ENCODE measurements at regions not wholly inside any gene's neighbourhood (a gene's known extent, or its start where the extent isn't known, plus 50 kb on each side); places are given as distances from the start of the nearest gene placed in this dataset.
"Not testable (repeated sequence)": the region's sequence is repeated elsewhere in the genome, so short reads cannot be mapped to it uniquely, and the experiment has no call there.

DNA sequence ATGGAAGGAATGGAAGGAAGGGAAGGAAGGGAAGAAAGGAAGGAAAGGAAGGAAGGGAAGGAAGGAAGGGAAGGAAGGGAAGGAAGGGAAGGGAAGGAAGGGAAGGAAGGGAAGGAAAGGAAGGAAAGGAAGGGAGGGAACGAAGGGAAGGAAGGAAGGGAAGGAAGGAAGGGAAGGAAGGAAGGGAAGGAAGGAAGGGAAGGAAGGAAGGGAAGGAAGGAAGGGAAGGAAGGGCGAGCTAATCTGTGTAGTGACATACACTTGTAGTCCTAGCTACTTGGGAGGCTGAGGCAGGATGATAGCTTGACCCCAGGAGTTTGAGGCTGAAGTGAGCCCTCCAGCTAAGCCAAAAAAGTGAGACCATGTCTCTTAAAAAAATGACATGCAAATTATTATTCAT is 311.3 kb upstream of the LUZP2 start:
- not testable (repeated sequence) for DNase-seq (ENCODE audit: low read depth); H3K4me3 ChIP-seq (ENCODE audit: low read length); H3K36me3 ChIP-seq (ENCODE audit: control insufficient read depth, insufficient read depth, low read length, severe bottlenecking); H3K4me1 ChIP-seq (ENCODE audit: control insufficient read depth, insufficient read depth, low read length); H3K27me3 ChIP-seq (replicated peaks; ENCODE audit: control insufficient read depth, insufficient read depth, low read length); H3K9ac ChIP-seq (ENCODE audit: low read length); H3K9me3 ChIP-seq (ENCODE audit: control insufficient read depth, low read length)

DNA sequence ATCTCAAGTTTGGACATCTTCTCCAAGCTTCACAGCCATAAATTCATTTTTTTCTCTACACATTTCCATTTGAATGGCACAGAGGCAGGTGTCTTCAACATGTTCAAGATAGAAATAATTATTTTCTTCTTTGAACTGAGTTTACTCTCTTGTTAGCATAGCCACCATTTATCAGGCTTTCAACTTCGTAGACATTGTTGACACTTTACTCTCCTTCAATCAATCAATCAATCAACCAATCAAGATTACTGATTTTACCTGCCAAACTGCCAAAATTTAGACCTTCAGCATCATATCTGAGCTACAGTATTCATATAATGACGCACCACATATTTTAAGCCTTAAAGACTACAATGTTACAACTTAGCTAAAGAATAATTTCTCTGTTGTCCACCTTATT is 300.1 kb upstream of the LUZP2 start:
- no peaks in the 10 kb centered on the region for H3K9me3 ChIP-seq (ENCODE audit: control insufficient read depth, low read length)
- no peak overlapping the region for H3K4me3 ChIP-seq (ENCODE audit: low read length)
- DNase-seq (ENCODE audit: low read depth): no peak
- no peak overlapping the region for H3K9ac ChIP-seq (ENCODE audit: low read length)
- no peaks in the 10 kb centered on the region for H3K27me3 ChIP-seq (replicated peaks; ENCODE audit: control insufficient read depth, insufficient read depth, low read length)
- no peaks in the 10 kb centered on the region for H3K4me1 ChIP-seq (ENCODE audit: control insufficient read depth, insufficient read depth, low read length)
- no peaks in the 10 kb centered on the region for H3K36me3 ChIP-seq (ENCODE audit: control insufficient read depth, insufficient read depth, low read length, severe bottlenecking)

GRCh38 chr11:24198481-24198880 is 298.4 kb upstream of the LUZP2 start:
- Histone ChIP-seq H3K27me3 (replicated peaks; ENCODE audit: control insufficient read depth, insufficient read depth, low read length) (no peaks in the 10 kb centered on the region), H3K4me3 (ENCODE audit: low read length) (no peak overlapping the region), H3K9me3 (ENCODE audit: control insufficient read depth, low read length) (no peaks in the 10 kb centered on the region), H3K9ac (ENCODE audit: low read length) (no peak overlapping the region), H3K36me3 (ENCODE audit: control insufficient read depth, insufficient read depth, low read length, severe bottlenecking) (no peaks in the 10 kb centered on the region), H3K4me1 (ENCODE audit: control insufficient read depth, insufficient read depth, low read length) (no peaks in the 10 kb centered on the region)
- DNase-seq (ENCODE audit: low read depth): peak; percentile 7

- Histone ChIP-seq H3K36me3 (ENCODE audit: control insufficient read depth, insufficient read depth, low read length, severe bottlenecking) (no peaks in the 10 kb centered on the region), H3K4me3 (ENCODE audit: low read length) (no peak overlapping the region), H3K9ac (ENCODE audit: low read length) (no peak overlapping the region), H3K9me3 (ENCODE audit: control insufficient read depth, low read length) (no peaks in the 10 kb centered on the region), H3K4me1 (ENCODE audit: control insufficient read depth, insufficient read depth, low read length) (no peaks in the 10 kb centered on the region), H3K27me3 (replicated peaks; ENCODE audit: control insufficient read depth, insufficient read depth, low read length) (no peaks in the 10 kb centered on the region)
- no peak for DNase-seq (ENCODE audit: low read depth)
These were observed 297.4 kb upstream of the LUZP2 start for GRCh38 chr11:24199461-24199860.

- Histone ChIP-seq H3K4me1 (ENCODE audit: control insufficient read depth, insufficient read depth, low read length) (no peaks in the 10 kb centered on the region), H3K9me3 (ENCODE audit: control insufficient read depth, low read length) (no peaks in the 10 kb centered on the region), H3K4me3 (ENCODE audit: low read length) (no peak overlapping the region), H3K36me3 (ENCODE audit: control insufficient read depth, insufficient read depth, low read length, severe bottlenecking) (no peaks in the 10 kb centered on the region), H3K27me3 (replicated peaks; ENCODE audit: control insufficient read depth, insufficient read depth, low read length) (no peaks in the 10 kb centered on the region), H3K9ac (ENCODE audit: low read length) (no peak overlapping the region)
- DNase-seq (ENCODE audit: low read depth): no peak
These were observed 290.8 kb upstream of the LUZP2 start for GRCh38 chr11:24206030-24206429.

DNA sequence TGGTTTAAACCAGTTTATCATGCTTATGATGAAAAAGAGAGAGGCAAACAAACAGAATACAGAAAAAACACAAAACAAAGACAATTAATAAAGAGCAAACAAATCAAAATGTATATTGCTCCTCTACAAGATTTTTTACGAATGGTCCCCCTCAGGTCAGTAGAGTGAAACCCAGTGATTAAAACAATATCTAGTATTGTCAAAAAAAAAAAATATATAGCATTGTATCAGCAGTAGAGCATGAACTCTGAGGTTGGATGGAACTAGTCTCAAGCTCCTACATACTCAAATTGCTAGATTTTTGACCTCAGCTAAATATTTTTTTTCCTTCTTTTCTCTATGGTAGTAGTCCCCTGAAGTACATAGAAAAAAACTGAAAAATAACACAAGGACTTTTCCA is 290.3 kb upstream of the LUZP2 start:
- H3K4me3 ChIP-seq (ENCODE audit: low read length): no peak overlapping the region
- H3K4me1 ChIP-seq (ENCODE audit: control insufficient read depth, insufficient read depth, low read length): no peaks in the 10 kb centered on the region
- no peaks in the 10 kb centered on the region for H3K27me3 ChIP-seq (replicated peaks; ENCODE audit: control insufficient read depth, insufficient read depth, low read length)
- H3K9me3 ChIP-seq (ENCODE audit: control insufficient read depth, low read length): no peaks in the 10 kb centered on the region
- no peaks in the 10 kb centered on the region for H3K36me3 ChIP-seq (ENCODE audit: control insufficient read depth, insufficient read depth, low read length, severe bottlenecking)
- no peak for DNase-seq (ENCODE audit: low read depth)
- no peak overlapping the region for H3K9ac ChIP-seq (ENCODE audit: low read length)

- Histone ChIP-seq H3K9me3 (ENCODE audit: control insufficient read depth, low read length) (no peaks in the 10 kb centered on the region), H3K36me3 (ENCODE audit: control insufficient read depth, insufficient read depth, low read length, severe bottlenecking) (no peaks in the 10 kb centered on the region), H3K27me3 (replicated peaks; ENCODE audit: control insufficient read depth, insufficient read depth, low read length) (no peaks in the 10 kb centered on the region), H3K9ac (ENCODE audit: low read length) (no peak overlapping the region), H3K4me1 (ENCODE audit: control insufficient read depth, insufficient read depth, low read length) (no peaks in the 10 kb centered on the region), H3K4me3 (ENCODE audit: low read length) (no peak overlapping the region)
- no peak for DNase-seq (ENCODE audit: low read depth)
These were observed 280.4 kb upstream of the LUZP2 start for GRCh38 chr11:24216488-24216887.

DNA sequence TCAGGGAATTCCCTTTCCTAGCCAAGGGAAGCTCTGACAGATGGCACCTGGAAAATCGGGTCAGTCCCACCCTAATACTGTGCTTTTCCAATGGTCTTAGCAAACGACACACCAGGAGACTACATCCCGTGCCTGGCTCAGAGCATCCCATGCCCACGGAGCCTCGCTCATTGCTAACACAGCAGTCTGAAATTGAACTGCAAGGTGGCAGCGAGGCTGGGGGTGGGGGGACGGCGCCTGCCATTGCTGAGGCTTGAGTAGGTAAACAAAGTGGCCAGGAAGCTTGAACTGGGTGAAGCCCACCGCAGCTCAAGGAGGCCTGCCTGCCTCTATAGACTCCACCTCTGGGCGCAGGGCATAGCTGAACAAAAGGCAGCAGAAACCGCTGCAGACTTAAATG is 279.5 kb upstream of the LUZP2 start:
- H3K9me3 ChIP-seq (ENCODE audit: control insufficient read depth, low read length): not testable (repeated sequence)

GRCh38 chr11:24225501-24225900 is 271.4 kb upstream of the LUZP2 start:
- Histone ChIP-seq H3K9me3 (ENCODE audit: control insufficient read depth, low read length) (no peaks in the 10 kb centered on the region), H3K4me1 (ENCODE audit: control insufficient read depth, insufficient read depth, low read length) (no peaks in the 10 kb centered on the region), H3K9ac (ENCODE audit: low read length) (no peak overlapping the region), H3K4me3 (ENCODE audit: low read length) (no peak overlapping the region), H3K36me3 (ENCODE audit: control insufficient read depth, insufficient read depth, low read length, severe bottlenecking) (no peaks in the 10 kb centered on the region), H3K27me3 (replicated peaks; ENCODE audit: control insufficient read depth, insufficient read depth, low read length) (no peaks in the 10 kb centered on the region)
- DNase-seq (ENCODE audit: low read depth): no peak

More for the DNA sequence above, 279.5 kb upstream of the LUZP2 start:
- not testable (repeated sequence) for H3K4me1 ChIP-seq (ENCODE audit: control insufficient read depth, insufficient read depth, low read length); H3K36me3 ChIP-seq (ENCODE audit: control insufficient read depth, insufficient read depth, low read length, severe bottlenecking); H3K27me3 ChIP-seq (replicated peaks; ENCODE audit: control insufficient read depth, insufficient read depth, low read length); DNase-seq (ENCODE audit: low read depth); H3K4me3 ChIP-seq (ENCODE audit: low read length); H3K9ac ChIP-seq (ENCODE audit: low read length)

GRCh38 chr11:24226606-24227005 is 270.2 kb upstream of the LUZP2 start:
- no peaks in the 10 kb centered on the region for H3K9me3 ChIP-seq (ENCODE audit: control insufficient read depth, low read length)
- no peak overlapping the region for H3K9ac ChIP-seq (ENCODE audit: low read length)
- DNase-seq (ENCODE audit: low read depth): no peak
- H3K27me3 ChIP-seq (replicated peaks; ENCODE audit: control insufficient read depth, insufficient read depth, low read length): no peaks in the 10 kb centered on the region
- no peaks in the 10 kb centered on the region for H3K4me1 ChIP-seq (ENCODE audit: control insufficient read depth, insufficient read depth, low read length)
- H3K36me3 ChIP-seq (ENCODE audit: control insufficient read depth, insufficient read depth, low read length, severe bottlenecking): no peaks in the 10 kb centered on the region
- H3K4me3 ChIP-seq (ENCODE audit: low read length): no peak overlapping the region

DNA sequence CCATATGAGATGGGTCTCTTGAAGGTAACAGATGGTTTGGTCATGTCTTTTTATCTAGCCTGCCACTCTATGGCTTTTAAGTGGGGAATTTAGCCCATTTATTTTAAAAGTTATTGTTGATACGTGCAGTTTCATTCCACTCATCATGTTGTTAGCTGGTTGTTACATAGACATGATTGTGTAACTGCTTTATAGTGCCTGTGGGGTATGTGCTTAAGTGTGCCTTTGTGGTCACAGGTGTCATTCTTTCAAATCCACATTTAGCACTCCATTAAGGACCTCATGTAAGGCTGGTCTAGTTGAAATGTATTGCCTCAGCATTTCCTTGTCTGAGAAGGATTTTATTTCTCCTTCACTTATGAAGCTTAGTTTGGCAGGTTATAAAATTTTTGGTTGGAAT is 263.8 kb upstream of the LUZP2 start:
- Histone ChIP-seq H3K9me3 (ENCODE audit: control insufficient read depth, low read length) (no peaks in the 10 kb centered on the region), H3K4me3 (ENCODE audit: low read length) (no peak overlapping the region), H3K36me3 (ENCODE audit: control insufficient read depth, insufficient read depth, low read length, severe bottlenecking) (no peaks in the 10 kb centered on the region), H3K9ac (ENCODE audit: low read length) (no peak overlapping the region), H3K27me3 (replicated peaks; ENCODE audit: control insufficient read depth, insufficient read depth, low read length) (no peaks in the 10 kb centered on the region), H3K4me1 (ENCODE audit: control insufficient read depth, insufficient read depth, low read length) (no peaks in the 10 kb centered on the region)
- DNase-seq (ENCODE audit: low read depth): no peak

GRCh38 chr11:24234822-24235508 is 261.9 kb upstream of the LUZP2 start:
- H3K4me3 ChIP-seq (ENCODE audit: low read length): no peak overlapping the region
- peak; percentile 14 for DNase-seq (ENCODE audit: low read depth)
- no peaks in the 10 kb centered on the region for H3K36me3 ChIP-seq (ENCODE audit: control insufficient read depth, insufficient read depth, low read length, severe bottlenecking)

More at GRCh38 chr11:24234822-24235508, 261.9 kb upstream of the LUZP2 start:
- Histone ChIP-seq H3K9me3 (ENCODE audit: control insufficient read depth, low read length) (no peaks in the 10 kb centered on the region), H3K27me3 (replicated peaks; ENCODE audit: control insufficient read depth, insufficient read depth, low read length) (no peaks in the 10 kb centered on the region), H3K4me1 (ENCODE audit: control insufficient read depth, insufficient read depth, low read length) (no peaks in the 10 kb centered on the region), H3K9ac (ENCODE audit: low read length) (no peak overlapping the region)
